Large intestine (tissue), 3 donors: ENCODE measurements at regions not wholly inside any gene's neighbourhood (a gene's known extent, or its start where the extent isn't known, plus 50 kb on each side); places are given as distances from the start of the nearest gene placed in this dataset.

ENCODE experiments used
- DNase-seq, 2 donors: peaks; one replicate each; pipeline versions ENCODE4 v3.0.0 to v3.0.0-alpha.2; 2013
- H3K27ac ChIP-seq: one replicate; pipeline ENCODE4 v1.5.1; 2013; ENCODE audit warnings: low read length
- H3K27me3 ChIP-seq: 2 replicates; pipeline ENCODE4 v1.6.1; 2013; ENCODE audit warnings: low read length; ENCODE audit not compliant: control insufficient read depth, insufficient read depth
- H3K36me3 ChIP-seq: 2 replicates; pipeline ENCODE4 v1.6.1; 2013; ENCODE audit warnings: low read length; ENCODE audit not compliant: control insufficient read depth, insufficient read depth
- H3K4me1 ChIP-seq: one replicate; pipeline ENCODE4 v1.6.1; 2013; ENCODE audit warnings: low read length; ENCODE audit not compliant: control insufficient read depth, insufficient read depth
- H3K4me3 ChIP-seq: one replicate; pipeline ENCODE4 v1.5.1; 2013; ENCODE audit warnings: low read length
- H3K9me3 ChIP-seq: one replicate; pipeline ENCODE4 v1.6.1; 2013; ENCODE audit warnings: mild to moderate bottlenecking, low read depth, low read length, moderate library complexity; ENCODE audit not compliant: control insufficient read depth
- WGBS: methylation state at CpG from one replicate; pipeline ENCODE4 v1.1.5; 2013; ENCODE audit warnings: low lambda C conversion rate; ENCODE audit not compliant: insufficient coverage; 5-methylcytosine and 5-hydroxymethylcytosine counted together

DNA sequence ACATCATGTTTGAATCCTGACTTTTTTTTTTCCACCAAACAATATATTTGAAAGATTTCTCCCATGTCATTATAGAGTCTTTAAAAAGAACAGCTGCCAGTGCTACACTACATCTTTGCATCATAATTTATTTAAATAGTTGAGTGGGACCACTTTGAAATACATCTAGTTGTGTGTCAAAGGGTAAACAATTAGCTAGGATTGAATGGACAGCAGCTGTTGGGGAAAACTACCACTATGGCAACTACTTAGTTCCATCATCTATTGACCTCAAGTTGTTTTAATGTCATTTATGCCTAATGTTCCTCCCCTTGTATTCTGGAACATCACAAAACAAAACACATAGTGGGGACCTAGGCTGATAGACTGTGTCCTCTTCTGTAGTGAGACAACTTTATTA, 985.1 kb downstream of the SORCS1 start:
- no peak for DNase-seq
- H3K36me3 ChIP-seq = no peaks in the 10 kb centered on the region
- H3K27me3 ChIP-seq = no peaks in the 10 kb centered on the region
- H3K27ac ChIP-seq = no peak overlapping the region
- H3K9me3 ChIP-seq = no peaks in the 10 kb centered on the region
- H3K4me3 ChIP-seq = no peak overlapping the region
- H3K4me1 ChIP-seq = no peaks in the 10 kb centered on the region

DNA sequence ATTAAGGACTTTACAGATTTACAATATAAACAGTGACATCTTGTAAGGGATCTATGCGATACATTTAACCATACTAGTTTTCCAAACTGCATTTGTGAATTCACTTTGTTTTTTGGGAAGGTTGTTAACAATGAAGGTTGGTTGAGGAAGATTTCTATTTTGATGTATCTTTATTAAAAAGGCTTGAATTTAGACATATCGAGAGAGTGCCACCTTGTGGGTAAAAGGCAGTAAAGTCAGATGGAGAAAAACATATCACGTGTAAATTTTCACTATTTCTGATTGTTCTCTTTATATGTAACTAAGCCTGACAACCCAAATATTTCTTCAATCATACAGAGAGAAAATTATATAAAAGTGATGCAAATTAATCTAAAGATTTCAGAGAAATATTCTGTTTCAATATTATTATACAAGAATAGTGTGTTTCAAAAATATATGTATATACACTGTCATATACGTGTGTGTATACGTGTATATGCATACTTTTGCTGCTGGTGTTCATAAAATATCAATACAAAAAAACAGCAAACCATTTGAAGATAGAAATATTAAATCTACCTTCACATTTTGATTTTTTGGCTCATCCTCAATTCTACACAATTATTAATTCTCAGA, 988.6 kb downstream of the SORCS1 start:
- no peaks in the 10 kb centered on the region for H3K9me3 ChIP-seq
- H3K27me3 ChIP-seq = no peaks in the 10 kb centered on the region
- H3K4me3 ChIP-seq = no peak overlapping the region
- H3K4me1 ChIP-seq = no peaks in the 10 kb centered on the region
- 11% methylated on average over 2 of the region's 5 CpGs for WGBS
- H3K36me3 ChIP-seq = no peaks in the 10 kb centered on the region
- H3K27ac ChIP-seq = no peak overlapping the region
- DNase-seq = no peak

DNA sequence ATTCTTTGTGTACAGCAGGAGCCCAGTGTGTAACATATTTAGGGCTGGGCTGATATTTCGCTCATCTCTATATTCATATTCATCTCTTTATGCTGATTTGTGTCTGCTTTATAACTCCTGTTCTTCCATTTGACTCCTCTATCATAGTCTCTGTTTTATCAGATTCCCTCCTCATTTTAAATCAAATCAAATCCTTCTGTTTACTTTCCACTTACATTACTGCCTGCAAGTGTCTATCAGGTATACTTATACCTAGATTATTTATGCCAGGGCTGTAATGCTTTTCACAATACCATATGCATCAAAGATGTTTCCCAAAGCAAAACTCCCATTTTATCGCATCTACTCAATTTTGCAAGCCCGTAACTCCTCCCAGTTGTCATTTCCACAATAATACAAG, 990.7 kb downstream of the SORCS1 start:
- H3K36me3 ChIP-seq = no peaks in the 10 kb centered on the region
- no peaks in the 10 kb centered on the region for H3K27me3 ChIP-seq
- no peaks in the 10 kb centered on the region for H3K9me3 ChIP-seq
- 100% methylated on average over 2 of the region's 3 CpGs for WGBS
- DNase-seq = no peak
- no peak overlapping the region for H3K4me3 ChIP-seq
- H3K27ac ChIP-seq = no peak overlapping the region
- H3K4me1 ChIP-seq = no peaks in the 10 kb centered on the region

DNA sequence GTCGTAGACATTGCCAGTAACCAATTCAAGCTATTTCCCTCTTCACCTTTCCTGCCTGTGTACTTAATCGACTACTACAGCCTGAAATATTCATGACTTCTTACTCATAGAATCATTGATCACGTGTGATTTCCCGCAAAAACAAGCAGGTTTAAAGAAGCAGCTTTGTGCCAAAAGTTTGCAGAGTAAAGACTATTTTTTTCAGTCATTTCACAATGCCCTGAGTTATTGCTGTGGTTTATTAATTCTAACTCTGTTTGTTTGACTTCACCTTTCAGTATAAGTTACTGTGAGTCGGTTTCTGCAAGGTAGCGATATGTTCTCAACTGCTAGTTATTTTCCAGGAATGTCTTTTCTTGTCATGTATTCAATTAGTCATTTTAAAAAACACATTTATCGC, 995.3 kb downstream of the SORCS1 start:
- Histone ChIP-seq H3K36me3 (no peaks in the 10 kb centered on the region), H3K9me3 (no peaks in the 10 kb centered on the region), H3K27ac (no peak overlapping the region), H3K4me3 (no peak overlapping the region), H3K27me3 (no peaks in the 10 kb centered on the region), H3K4me1 (no peaks in the 10 kb centered on the region)
- no peak for DNase-seq
- WGBS = 58% methylated on average over 3 of the region's 7 CpGs

DNA sequence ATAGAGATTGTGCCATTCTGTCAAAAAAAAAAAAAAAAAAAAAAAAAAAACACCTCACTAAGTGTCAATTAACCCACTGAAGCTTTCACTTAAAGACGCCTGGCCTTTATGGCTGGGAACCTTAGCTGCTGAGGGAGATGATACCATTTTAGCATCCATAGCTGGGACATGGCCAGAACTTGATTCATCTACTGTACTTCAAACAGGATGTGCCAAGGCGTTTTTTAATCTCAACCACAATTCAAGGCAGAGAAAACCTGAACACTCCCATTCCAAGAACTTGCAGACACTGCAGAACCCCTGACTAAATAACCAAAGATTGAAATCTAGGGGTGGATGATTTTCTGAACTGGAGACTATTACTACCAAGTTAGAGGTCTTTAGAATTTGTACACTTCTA, 996.6 kb downstream of the SORCS1 start:
- H3K27ac ChIP-seq = no peak overlapping the region
- H3K9me3 ChIP-seq = no peaks in the 10 kb centered on the region
- H3K4me1 ChIP-seq = no peaks in the 10 kb centered on the region
- H3K4me3 ChIP-seq = no peak overlapping the region
- no peaks in the 10 kb centered on the region for H3K27me3 ChIP-seq
- H3K36me3 ChIP-seq = no peaks in the 10 kb centered on the region
- DNase-seq = no peak
- 100% methylated on average over 1 of the region's 2 CpGs for WGBS

DNA sequence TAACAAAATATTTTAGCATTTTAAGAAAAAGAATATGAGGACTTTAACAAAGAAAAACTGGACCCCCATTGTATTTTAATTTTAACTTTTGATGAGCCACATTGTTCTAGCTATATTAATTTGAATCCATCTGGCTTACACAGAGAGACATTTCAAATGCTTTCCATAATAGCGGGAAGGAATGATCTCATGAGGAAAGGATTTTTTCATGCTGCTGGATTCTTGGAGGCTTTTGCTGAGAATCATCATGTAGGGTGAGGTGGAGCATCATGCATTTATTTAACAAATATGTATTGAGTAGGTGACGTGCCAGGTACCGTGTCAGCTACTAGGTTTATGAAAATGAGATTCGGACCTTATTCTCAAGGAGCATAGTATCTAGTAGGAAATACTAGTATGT, 1006.3 kb downstream of the SORCS1 start:
- H3K4me3 ChIP-seq = no peak overlapping the region
- 100% methylated on average over 1 of the region's 4 CpGs for whole genome bisulfite sequencing
- DNase-seq = no peak
- no peak overlapping the region for H3K27ac ChIP-seq
- H3K4me1 ChIP-seq = no peaks in the 10 kb centered on the region
- H3K27me3 ChIP-seq = no peaks in the 10 kb centered on the region
- H3K36me3 ChIP-seq = no peaks in the 10 kb centered on the region
- no peaks in the 10 kb centered on the region for H3K9me3 ChIP-seq

DNA sequence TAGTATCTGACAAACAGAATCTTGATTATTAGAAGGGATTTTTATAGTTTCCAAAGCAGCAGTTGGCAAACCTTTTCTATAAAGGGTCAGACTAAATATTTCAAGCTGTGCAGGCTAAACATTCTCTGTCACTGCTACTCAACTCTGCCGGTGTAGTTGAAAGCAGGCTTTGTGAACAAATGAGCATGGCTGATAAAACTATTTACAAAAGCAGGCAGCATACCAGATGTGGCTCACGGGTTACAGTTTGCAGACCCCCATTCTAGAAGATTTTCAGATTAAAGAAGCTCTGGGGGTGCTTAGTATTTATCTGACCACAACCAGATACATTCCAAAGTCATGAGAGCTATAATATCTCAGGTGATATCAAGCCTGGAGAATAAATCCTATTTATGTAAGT, 1017.5 kb downstream of the SORCS1 start:
- WGBS = no CpG with 5 or more reads among the region's 2 CpGs
- Histone ChIP-seq H3K36me3 (no peaks in the 10 kb centered on the region), H3K9me3 (no peaks in the 10 kb centered on the region), H3K4me1 (no peaks in the 10 kb centered on the region), H3K27me3 (no peaks in the 10 kb centered on the region), H3K27ac (no peak overlapping the region), H3K4me3 (no peak overlapping the region)
- no peak for DNase-seq

DNA sequence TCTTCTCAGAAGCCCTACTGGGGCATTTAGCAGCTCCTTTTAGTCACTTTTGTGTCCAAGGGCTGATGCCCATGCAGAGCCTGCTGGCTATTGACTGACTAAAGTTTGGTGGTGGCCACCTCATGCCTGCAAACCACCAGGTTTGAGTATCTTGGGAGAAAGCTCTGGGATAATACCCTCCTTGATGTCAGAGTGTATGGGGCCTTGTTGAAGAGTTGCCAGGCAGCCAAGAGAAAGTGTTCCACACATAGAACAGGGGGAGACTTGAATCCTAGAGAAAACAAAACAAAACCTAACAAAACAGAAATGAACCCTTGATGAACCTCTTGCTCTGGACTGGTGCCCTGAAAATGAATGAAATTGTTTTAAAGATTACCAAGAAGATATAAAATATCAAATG, 1024.6 kb downstream of the SORCS1 start:
- H3K36me3 ChIP-seq = no peaks in the 10 kb centered on the region
- no peaks in the 10 kb centered on the region for H3K9me3 ChIP-seq
- H3K27me3 ChIP-seq = no peaks in the 10 kb centered on the region
- no peak overlapping the region for H3K4me3 ChIP-seq
- H3K4me1 ChIP-seq = no peaks in the 10 kb centered on the region
- DNase-seq = no peak
- no peak overlapping the region for H3K27ac ChIP-seq

DNA sequence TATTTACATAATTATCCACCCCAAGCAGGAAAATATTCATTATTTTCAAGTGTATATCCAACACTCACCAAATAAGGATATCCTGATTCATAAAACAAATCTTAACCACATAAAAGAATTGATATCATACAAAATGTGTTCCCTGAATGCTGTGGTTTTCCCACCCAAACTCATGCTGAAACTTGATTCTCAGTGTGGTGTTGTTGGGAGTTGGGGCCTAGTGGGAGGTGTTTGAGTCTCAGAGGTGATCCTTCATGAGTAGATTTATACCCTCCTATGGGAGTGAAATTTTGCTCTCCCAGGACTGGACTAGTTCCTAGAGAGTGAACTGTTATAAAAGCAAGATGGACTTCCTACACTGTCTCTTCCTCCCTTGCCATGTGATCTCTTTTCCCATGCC, 1028.3 kb downstream of the SORCS1 start:
- no peak overlapping the region for H3K4me3 ChIP-seq
- H3K36me3 ChIP-seq = no peaks in the 10 kb centered on the region
- no peaks in the 10 kb centered on the region for H3K27me3 ChIP-seq
- DNase-seq = no peak
- H3K4me1 ChIP-seq = no peaks in the 10 kb centered on the region
- no peak overlapping the region for H3K27ac ChIP-seq
- no peaks in the 10 kb centered on the region for H3K9me3 ChIP-seq

DNA sequence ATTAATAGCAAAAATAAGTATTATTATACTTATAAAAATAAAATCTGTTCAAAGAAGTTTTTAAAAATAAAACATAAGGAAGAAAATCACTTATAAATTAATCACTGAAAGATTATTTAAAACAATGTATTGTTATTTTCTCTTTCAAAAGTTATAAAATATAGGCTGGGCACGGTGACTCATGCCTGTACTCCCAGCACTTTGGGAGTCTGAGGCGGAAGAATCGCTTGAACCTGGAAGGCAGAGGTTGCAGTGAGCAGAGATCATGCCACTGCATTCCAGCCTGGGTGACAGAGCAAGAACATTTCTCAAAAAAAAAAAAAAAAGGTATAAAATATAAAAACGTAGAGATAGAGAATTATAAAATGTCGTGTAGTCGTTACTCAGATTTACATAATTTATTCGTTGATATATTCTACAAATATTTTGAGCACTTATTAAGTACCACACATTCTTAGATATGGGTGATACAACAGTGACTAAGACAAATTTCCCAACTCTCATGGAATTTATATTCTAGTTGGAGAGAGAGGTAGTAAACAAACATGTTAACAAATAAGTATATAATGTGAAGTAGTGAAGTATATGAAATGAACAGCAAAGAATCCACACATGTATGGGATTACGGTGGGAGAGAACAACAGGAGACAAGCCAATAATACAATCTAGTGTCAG, 1030.0 kb downstream of the SORCS1 start:
- H3K27me3 ChIP-seq = no peaks in the 10 kb centered on the region
- no peak for DNase-seq
- H3K27ac ChIP-seq = no peak overlapping the region
- H3K9me3 ChIP-seq = no peaks in the 10 kb centered on the region
- WGBS = 86% methylated on average over 3 of the region's 8 CpGs
- H3K36me3 ChIP-seq = no peaks in the 10 kb centered on the region
- H3K4me1 ChIP-seq = no peaks in the 10 kb centered on the region
- no peak overlapping the region for H3K4me3 ChIP-seq

DNA sequence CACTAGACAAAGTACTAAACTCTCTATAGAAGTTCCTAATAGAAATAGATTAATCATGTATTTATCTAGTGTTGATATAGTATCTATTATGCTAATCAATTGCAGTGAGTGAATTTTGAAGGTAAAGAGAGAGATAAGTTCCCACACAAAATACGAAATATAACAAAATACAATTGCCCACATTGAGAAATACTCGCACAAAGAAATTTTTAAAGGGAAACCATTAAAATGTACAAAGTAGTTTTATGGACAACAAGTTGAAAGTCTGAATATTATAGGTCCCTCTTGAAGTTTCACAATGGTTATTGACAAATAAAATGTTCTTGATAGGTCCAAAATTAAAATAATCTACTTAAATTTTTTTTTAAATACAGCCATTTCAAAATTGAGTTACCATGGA, 1031.1 kb downstream of the SORCS1 start:
- Histone ChIP-seq H3K36me3 (no peaks in the 10 kb centered on the region), H3K27me3 (no peaks in the 10 kb centered on the region), H3K4me1 (no peaks in the 10 kb centered on the region), H3K9me3 (no peaks in the 10 kb centered on the region), H3K27ac (no peak overlapping the region), H3K4me3 (no peak overlapping the region)
- no peak for DNase-seq
- WGBS = 50% methylated on average over 2 of the region's 2 CpGs
